IMR-90 (cell line): ENCODE measurements at regions not wholly inside any gene's neighbourhood (a gene's known extent, or its start where the extent isn't known, plus 50 kb on each side); places are given as distances from the start of the nearest gene placed in this dataset.

Experiments used
- BHLHE40 ChIP-seq: fragments of 150-350 bp; IDR thresholded peaks from 2 replicates; pipeline ENCODE4 v1.6.1; 2016; ENCODE audit warnings: mild to moderate bottlenecking, low read depth, low read length
- CEBPB ChIP-seq: IDR thresholded peaks from 2 replicates; pipeline ENCODE4 v1.6.1; 2012; ENCODE audit warnings: low read depth, low read length, improper control_type of control experiment
- CHD1 ChIP-seq: IDR thresholded peaks from 2 replicates; pipeline ENCODE4 v1.6.1; 2012; ENCODE audit warnings: low read depth, low read length, improper control_type of control experiment
- FOS ChIP-seq: fragments of 150-350 bp; IDR thresholded peaks from 2 replicates; pipeline ENCODE4 v1.6.1; 2016; ENCODE audit warnings: low read depth, low read length
- MXI1 ChIP-seq: IDR thresholded peaks from 2 replicates; pipeline ENCODE4 v1.6.1; 2012; ENCODE audit warnings: low read depth, mild to moderate bottlenecking, low read length, moderate library complexity, borderline replicate concordance
- NFE2L2 ChIP-seq: fragments of 150-350 bp; IDR thresholded peaks from 2 replicates; pipeline ENCODE4 v1.6.1; 2016; ENCODE audit warnings: low read depth, mild to moderate bottlenecking, low read length
- POLR2A ChIP-seq: IDR thresholded peaks from 2 replicates; pipeline ENCODE4 v1.6.1; 2012; ENCODE audit warnings: mild to moderate bottlenecking, low read depth, low read length
- RAD21 ChIP-seq: IDR thresholded peaks from 2 replicates; pipeline ENCODE4 v1.6.1; 2012; ENCODE audit warnings: low read length, improper control_type of control experiment
- RFX5 ChIP-seq: IDR thresholded peaks from 2 replicates; pipeline ENCODE4 v1.8.0; 2012; ENCODE audit warnings: low read depth, mild to moderate bottlenecking, low read length, moderate library complexity
- SMC3 ChIP-seq: fragments of 150-350 bp; IDR thresholded peaks from 2 replicates; pipeline ENCODE4 v1.6.1; 2016; ENCODE audit warnings: low read depth, mild to moderate bottlenecking, antibody characterized with exemption, low read length, moderate library complexity
- TF ChIP-seq, protein P1 (sequence below): conservative IDR thresholded peaks from 2 replicates; pipeline ENCODE4 v1.5.1; 2012; ENCODE audit warnings: mild to moderate bottlenecking, low read depth, low read length, improper control_type of control experiment
- TF ChIP-seq, protein P2 (sequence below): fragments of 150-350 bp; IDR thresholded peaks from 2 replicates; pipeline ENCODE4 v1.6.1; 2017; ENCODE audit warnings: mild to moderate bottlenecking, antibody characterized with exemption, low read length, low read depth
- TF ChIP-seq, protein P3 (sequence below): fragments of 150-350 bp; IDR thresholded peaks from 2 replicates; pipeline ENCODE4 v1.6.1; 2016; ENCODE audit warnings: low read depth, mild to moderate bottlenecking, low read length, moderate library complexity, borderline replicate concordance

DNA sequence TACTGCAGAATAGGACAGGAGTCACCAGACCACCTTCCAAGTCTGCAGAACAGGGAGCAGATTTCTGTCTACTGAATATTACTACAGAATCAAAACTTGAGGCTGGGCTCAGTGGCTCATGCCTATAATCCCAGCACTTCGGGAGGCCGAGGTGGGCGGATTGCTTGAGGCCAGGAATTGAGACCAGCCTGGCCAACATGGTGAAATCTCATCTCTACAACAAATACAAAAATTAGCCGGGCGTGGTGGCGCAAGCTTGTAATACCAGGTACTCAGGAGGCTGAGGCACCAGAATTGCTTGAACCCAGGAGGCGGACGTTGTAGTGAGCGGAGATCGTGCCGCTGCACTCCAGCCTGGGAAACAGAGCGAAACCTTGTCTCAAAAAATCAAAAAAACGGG, 710.8 kb upstream of the WWC1 start:
- TF ChIP-seq NFE2L2 (no peak), SMC3 (no peak), BHLHE40 (no peak), POLR2A (no peak), MXI1 (no peak), CEBPB (no peak), FOS (no peak), RFX5 (no peak), CHD1 (no peak), RAD21 (no peak)
- TF ChIP-seq, protein P1, sequence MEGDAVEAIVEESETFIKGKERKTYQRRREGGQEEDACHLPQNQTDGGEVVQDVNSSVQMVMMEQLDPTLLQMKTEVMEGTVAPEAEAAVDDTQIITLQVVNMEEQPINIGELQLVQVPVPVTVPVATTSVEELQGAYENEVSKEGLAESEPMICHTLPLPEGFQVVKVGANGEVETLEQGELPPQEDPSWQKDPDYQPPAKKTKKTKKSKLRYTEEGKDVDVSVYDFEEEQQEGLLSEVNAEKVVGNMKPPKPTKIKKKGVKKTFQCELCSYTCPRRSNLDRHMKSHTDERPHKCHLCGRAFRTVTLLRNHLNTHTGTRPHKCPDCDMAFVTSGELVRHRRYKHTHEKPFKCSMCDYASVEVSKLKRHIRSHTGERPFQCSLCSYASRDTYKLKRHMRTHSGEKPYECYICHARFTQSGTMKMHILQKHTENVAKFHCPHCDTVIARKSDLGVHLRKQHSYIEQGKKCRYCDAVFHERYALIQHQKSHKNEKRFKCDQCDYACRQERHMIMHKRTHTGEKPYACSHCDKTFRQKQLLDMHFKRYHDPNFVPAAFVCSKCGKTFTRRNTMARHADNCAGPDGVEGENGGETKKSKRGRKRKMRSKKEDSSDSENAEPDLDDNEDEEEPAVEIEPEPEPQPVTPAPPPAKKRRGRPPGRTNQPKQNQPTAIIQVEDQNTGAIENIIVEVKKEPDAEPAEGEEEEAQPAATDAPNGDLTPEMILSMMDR = no peak
- TF ChIP-seq, protein P2, sequence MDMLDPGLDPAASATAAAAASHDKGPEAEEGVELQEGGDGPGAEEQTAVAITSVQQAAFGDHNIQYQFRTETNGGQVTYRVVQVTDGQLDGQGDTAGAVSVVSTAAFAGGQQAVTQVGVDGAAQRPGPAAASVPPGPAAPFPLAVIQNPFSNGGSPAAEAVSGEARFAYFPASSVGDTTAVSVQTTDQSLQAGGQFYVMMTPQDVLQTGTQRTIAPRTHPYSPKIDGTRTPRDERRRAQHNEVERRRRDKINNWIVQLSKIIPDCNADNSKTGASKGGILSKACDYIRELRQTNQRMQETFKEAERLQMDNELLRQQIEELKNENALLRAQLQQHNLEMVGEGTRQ = no peak
- TF ChIP-seq, protein P3, sequence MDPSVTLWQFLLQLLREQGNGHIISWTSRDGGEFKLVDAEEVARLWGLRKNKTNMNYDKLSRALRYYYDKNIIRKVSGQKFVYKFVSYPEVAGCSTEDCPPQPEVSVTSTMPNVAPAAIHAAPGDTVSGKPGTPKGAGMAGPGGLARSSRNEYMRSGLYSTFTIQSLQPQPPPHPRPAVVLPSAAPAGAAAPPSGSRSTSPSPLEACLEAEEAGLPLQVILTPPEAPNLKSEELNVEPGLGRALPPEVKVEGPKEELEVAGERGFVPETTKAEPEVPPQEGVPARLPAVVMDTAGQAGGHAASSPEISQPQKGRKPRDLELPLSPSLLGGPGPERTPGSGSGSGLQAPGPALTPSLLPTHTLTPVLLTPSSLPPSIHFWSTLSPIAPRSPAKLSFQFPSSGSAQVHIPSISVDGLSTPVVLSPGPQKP = no peak
